Activated naive CD4-positive, alpha-beta T cell (primary cell): ENCODE measurements at regions not wholly inside any gene's neighbourhood (a gene's known extent, or its start where the extent isn't known, plus 50 kb on each side); places are given as distances from the start of the nearest gene placed in this dataset.

Source experiments
- DNase-seq, 4 experiments: peaks; one replicate each; lab custom pipeline; 2025; lab: John Stamatoyannopoulos, UW

DNA sequence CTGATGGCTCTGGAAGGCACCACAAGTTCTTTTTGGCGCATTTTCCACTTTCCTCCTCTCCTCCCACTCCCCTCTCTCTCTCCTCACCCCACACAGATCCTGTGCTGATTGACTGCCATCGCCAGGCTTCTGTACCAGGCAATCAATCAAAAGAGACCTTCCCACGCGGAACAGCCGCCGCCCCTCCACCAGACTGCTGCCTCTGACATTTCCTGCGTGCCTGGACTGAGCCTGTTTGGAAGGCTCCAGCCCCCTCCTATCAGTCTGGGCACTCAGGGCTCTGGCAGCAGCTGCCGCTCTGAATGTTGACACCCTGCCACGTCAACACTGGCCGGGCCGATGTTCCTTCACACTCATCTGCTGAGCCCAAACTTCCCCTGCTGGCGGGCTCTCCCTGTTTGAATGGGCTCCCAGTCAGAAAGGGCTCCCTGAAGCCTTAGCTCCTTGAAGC is 467.7 kb downstream of the EPHA4 start:
- DNase-seq: no peak

DNA sequence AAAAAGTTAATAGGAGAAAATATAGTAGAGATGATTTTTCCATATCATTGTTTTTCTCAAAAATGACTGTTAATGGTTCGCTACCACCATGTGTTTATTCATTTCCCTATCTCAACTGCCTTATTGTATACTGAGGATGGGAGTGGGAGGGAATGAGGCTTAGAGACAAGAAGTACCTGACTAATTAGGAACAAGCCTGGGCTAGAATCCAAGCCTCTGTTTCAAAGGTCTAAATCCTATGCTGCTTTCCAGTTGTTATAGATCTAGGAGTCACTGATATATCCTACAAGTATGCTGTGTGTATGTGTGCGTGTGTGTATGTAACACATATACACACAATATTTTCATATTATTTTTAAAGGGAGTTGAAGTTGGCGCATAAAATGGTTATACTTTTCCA is 465.9 kb downstream of the EPHA4 start:
- DNase-seq: no peak

DNA sequence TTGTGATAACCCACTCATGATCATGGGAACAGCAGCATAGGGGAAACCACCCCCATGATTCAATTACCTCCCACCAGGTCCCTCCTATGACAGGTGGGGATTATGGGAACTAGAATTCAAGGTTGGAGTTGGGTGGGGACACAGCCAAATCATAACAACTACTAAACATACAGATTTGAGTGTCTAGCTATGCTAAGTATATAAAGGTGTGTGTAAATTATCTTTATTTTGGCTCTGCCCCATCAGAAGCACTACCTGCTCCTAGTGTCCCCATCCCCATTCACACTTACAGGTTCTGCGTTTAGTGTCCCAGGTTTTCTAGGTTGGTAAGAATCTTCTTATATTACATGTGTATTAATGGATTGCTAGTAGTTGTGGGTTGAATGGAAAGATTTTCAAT is 464.7 kb downstream of the EPHA4 start:
- DNase-seq: no peak

DNA sequence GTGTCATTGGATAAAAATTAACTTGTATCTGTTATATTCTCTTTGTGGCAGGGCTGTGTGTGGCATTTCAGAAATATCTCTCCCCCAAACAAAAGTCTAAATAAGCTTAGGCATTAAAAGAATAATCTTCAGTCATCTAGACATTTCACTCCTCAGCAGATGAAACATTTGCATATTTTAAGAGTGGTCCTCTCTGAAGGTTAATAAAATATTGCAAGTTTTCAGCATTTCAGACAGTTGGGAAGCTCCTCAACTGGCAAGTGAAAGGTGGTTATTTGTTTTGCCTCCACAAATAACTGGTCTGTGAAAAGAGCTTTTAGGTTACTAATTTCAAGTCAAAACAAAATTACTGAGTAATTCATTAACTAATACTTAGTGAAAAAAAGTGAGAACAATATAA is 462.6 kb downstream of the EPHA4 start:
- DNase-seq: no peak

DNA sequence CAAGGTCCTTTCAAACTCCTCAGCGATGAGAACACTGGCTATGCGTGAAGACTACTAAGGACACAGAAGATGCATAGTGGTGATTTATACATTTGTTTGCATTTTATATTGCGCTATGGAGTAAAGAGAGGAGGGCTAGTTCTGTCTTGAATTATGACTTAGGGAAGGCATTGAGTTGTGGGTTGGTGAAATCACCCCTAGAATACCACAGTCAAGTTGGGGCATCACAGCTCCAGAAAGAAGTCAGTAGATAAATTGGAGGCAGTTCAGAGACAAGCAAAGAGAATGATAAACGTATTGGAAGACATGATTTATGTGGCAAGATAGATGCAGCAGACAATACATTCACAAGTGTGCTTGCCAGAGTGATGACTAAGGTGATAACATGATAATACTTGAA is 460.4 kb downstream of the EPHA4 start:
- DNase-seq: no peak

DNA sequence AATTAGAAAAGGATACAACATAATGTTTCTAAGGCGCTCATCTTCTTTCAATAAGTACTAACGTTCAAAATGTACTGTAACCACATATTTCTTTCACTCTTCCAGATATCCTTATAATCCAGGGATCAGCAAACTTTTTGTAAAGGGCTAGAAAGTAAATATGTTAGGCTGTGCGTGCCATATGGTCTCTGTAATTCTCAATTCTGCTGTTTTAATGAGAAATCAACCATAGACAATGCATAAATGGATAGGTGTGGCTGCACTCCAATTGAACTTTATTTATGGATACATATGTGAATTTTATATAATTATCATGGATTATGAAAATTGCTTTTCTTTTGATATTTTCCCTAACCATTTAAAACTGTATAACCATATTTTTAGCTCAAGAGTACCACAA is 459.4 kb downstream of the EPHA4 start:
- DNase-seq: no peak

DNA sequence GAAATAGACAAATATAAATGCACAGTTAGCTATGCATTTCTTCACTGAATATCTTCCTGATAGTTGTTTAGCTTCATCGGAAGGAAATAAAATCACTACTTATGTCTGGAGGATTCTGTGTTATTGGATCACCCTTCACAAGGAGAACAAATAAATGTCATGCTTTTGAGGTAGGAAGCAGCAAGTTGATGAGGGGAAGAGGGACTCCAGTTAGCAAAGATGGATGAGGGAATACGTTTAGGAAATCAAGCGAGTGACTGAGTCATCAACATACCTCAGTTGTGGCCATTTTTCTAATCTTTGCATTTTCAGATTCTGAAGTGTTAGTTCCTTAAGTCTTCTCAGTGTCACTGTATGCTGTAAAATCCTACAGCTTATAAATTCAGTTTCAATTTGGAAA is 456.2 kb downstream of the EPHA4 start:
- DNase-seq: no peak

DNA sequence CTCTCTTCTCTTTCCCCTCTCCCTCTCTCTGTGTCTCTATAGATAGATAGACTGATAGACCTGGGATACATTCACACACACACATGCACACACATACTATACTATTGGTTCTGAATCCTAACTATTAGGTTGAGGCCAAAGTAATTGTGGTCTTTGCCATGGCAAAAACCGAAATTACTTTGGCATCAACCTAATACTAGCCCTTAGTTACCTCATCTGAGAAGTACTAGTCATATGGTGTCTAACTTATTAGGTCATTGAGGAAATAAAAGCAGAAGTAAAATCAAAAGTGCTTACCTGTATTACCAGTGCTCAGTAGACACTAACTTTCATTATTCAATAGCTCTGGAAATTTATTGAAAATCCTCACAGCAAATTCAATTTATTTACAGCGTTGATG is 451.5 kb downstream of the EPHA4 start:
- no peak for DNase-seq

DNA sequence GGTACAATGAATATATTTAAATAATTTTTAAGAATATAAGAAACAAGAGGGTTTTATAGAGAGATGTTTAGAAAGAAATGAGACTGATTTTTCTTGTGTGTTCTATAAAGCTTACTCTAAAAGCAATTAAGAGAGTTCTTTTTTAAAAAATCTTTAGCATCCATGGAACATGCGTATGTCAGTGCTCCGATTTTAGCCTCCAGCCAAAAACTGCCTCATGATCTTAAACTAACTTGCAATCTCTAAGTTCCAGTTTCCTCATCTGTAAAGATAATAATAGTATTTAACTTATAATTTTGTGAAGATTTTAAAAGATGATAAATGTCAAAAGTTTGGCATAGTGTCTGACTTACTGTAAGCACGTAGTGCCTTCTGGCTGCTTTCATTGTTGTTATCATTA is 448.7 kb downstream of the EPHA4 start:
- no peak for DNase-seq

DNA sequence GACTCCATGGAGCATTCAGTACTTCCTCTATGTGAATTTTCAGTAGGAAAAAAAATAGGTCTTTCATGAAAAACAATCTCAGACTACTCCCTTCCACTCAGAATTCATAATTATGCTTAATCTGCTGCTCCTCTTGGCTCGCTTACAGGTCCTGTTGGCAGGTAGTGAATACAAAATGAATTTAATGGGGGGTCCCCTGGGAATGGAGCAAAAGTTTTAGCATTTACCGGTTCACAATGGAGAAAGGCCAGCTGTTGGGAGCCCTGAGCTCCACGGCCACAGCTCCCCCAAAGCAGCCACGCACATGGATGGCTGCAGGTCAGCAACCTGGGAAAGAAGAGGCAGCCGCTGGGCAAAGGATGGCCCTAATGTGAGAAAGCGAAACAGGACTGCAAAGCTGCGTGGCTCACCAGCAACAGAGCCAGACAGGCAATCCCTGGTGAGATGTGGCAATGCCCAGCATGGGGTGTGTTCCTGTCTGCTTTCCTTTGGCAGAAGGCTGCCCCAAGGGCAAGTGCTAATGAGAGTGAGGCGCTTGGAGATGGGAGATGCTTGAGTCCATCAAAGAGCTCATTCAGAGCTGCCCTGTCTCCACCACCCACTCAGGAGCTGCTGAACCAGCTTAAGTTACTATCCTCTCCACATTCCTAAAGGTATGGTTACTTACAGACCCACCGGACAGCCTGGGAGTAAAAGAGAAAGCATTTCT is 447.4 kb downstream of the EPHA4 start:
- DNase-seq: no peak

DNA sequence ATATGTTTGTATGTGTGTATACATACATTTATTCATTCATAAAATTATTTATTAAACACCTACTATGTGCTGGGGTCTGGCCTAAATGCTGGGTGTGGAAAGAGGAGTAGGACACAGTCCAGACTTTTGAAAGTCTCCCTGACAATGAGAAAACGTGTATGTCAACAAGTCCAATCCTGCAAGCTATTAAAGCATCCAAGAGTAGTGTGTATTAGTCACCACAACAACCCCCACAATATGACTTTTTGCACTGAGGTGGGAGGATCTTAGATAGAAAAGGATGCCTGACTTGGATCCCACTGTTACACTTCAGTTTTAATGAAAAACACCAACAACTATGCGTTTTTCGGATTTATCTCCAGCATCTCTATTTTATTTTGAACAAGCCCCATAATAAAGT is 446.4 kb downstream of the EPHA4 start:
- no peak for DNase-seq

DNA sequence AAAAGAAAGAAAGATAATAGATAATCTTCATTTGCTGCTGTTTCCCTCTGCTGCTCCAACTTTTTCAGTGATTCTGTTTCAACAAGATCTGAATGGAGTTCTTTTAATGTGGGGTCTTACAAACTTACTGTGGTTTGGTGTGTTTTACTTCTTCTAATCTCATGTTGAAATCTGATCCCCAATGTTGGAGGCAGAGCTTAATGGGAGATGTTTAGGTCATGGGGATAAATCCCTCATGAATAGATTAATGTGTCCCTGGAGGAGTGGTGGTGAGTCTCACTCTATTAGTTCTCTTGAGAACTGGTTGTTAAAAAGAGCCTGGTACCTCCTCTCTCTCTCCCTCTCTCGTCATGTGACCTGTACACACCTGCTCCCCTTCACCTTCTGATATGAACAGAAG is 442.4 kb downstream of the EPHA4 start:
- DNase-seq: no peak

DNA sequence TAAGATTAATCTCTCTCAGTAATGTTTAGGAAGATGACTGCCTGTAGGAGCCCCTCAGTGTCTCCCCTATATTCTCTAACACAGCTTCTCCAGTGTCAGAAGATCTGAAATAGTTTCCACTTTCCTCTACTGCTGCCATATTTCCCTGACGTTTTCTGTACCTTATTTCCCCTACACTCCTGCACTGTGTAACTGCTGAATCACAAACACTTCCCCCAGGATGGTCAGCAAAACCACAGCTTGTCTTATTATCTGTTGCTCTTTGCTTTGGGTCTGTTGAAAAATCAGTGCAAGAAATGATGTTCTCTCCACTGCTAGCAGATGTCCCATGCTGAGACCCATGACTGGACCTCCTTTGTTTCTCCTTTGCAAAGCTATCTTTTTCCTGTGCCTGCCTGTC is 441.7 kb downstream of the EPHA4 start:
- DNase-seq: no peak

DNA sequence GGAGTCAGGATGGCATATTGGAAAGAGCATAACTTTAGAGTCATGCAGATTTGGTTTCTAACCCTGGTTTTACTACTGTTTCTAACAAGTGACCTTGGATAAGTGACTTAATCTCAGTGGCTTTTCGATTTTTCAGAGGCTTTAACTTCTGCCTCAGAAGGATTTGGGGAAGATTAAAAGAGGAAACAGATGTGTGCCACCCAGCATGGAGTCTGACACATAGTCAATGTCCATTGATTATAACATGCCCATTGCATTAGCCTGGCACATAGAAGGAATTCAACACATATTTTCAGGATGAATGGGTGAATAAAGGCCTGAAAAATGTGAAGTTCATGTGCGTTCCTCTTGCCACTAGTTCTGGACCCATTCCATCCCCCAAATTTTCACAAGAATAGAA is 438.2 kb downstream of the EPHA4 start:
- no peak for DNase-seq

DNA sequence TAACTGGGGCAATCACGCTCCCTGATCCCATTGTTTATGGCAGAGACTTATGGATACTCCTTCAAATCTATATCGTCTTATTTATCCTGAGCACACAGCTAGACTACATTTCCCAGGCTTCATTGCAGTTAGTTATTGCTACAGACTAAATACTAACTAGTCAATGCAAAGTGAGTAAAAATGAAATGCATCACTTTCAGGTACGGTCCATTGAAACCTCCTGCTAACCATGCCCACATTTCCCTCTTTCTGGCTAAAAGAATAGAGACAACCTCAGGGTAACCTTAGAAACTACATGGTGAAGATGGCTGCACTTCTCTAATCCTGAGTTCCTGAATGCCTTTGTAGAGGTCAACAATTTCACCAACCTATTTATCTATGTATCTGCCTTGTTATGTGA is 437.4 kb downstream of the EPHA4 start:
- DNase-seq: no peak

DNA sequence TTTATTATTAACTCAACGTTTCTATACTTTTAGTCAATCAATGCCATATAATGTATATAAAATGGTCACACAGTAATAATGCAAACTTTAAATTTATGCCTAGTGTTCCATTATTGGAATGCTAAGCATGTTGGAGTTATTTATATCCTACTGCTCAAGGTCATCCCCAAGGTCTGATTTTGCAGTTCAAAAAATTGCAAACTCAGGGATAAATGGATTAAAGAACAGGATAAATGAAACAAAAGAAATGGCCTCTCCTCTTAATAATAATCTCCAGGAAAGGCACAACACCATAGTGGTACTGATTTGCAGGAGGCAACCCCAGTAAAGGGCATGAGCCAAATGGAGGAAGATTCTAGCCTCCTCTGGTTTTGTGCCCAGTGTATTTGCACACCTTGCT is 436.4 kb downstream of the EPHA4 start:
- DNase-seq: no peak

DNA sequence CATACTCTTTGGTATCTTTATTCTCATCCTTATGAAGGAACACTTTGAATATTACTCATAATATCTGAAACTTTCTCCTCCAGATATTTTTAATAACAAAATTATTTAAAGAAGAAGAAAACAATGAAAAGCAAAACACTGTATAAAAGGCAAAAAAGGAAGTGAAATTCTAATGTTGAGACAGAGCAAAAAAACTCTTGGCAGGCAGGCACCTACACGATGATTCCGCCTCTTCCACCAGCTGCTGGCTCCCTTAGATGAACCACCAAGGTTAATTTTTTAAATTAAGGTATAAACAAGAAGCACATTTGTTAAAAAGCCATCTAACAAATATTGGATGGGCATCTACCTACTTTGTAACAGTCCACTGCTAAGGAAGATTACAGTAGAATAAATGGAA is 434.7 kb downstream of the EPHA4 start:
- no peak for DNase-seq

DNA sequence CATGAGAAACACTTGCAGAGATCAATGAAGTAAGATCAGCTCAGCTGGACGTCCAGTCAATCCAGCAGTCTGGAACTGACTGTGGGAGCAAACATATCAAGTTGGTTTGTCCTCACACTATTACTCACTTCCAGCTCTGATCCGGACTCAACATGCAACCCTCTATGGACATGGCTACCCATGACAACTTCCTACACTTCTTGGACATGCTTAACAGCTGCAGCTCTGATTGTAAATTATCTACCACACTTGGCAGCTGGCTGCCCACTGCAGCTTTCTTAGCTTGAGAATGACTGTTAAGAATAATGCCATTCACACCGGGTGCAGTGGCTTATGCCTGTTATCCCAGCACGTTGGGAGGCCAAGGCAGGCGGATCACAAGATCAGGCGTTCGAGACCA is 429.8 kb downstream of the EPHA4 start:
- no peak for DNase-seq

DNA sequence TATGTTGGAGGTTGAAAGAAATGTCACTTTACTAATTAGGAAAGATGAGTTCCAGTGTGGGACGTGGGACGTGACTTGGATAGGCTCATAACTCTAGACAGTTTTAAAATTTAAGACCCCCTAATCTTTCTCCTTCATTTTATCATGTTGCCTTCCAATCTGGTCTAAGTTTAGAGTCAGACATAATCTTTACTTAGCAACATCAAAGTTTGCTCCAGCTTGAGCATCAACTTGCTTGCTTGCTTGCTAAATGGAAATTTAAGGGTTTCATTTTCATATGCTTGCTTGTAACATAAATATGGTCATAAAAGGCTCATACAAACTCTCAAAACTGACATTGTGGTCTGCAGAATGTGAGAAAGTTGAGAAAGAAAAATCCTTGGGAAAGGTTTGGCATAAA is 428.9 kb downstream of the EPHA4 start:
- DNase-seq: no peak

DNA sequence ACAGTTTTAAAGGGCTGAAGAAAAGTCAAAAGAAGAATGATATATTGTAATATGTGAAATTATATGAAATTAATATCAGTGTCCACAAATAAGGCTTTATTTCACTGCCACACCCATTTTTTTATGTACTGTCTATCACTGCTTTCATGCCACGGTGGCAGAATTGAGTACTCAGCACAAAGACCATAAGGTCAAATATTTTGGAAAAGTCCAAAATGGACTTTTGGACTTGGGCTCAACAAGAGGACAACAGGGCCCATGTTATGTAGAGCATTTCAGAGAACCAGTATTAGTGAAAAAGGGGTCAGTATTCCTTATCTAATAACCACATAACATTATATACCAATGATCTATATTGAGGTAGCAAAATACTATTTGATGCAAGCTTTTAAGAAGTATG is 427.2 kb downstream of the EPHA4 start:
- DNase-seq: no peak

DNA sequence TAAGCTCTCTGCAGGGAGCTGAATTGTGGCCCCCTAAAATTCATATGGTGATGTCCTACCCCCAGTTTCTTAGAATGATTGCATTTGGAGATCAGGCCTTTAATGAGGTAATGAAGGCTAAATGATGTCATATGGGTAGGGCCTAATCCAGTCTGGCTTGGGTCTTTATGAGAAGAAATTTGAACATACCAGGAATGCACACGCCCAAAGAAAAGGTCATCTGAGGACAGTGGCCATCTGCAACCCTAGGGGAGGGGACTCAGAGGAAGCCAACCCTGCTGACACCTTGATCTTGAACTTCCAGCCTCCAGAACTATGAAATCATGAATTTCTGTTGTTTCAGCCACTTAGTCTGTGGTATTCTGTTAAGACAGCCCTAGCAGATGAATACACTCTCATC is 426.7 kb downstream of the EPHA4 start:
- no peak for DNase-seq

DNA sequence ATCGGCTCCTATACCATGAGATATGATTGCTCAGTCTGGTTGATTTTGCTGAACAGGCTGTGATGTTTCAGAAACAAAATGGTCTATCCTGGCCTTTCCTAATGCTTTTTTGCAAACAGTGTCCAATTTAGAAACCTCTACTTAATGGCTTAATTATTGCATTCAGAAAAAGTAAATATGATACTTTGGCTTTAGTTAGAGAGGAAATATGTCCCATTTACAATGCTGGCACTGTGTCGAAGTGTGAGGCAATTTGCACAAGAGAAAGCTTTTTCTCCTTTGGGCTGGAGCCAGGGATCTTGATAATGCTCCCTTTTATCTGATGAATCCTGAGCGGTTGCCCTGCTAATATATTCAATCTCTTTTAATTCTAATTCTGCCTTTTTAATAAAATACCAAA is 418.9 kb downstream of the EPHA4 start:
- no peak for DNase-seq

DNA sequence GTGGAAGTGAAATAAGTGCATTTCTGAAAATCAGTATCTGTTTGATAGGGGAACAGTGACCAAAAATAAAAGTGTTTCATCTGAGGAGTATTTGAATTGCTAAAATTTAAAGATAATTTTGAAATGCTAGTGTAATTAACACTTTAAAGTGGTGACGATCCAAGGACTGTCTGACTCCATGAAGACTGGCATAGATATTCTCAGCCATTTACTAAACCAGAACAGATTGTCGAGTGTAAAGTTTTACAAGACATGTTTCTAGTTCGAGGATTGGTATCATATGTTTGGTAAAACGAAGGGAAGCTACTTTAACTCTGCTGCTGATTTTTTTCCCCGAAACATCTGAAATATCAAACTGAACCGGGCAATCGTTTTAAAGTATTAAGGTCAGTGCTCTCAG is 417.9 kb downstream of the EPHA4 start:
- no peak for DNase-seq

DNA sequence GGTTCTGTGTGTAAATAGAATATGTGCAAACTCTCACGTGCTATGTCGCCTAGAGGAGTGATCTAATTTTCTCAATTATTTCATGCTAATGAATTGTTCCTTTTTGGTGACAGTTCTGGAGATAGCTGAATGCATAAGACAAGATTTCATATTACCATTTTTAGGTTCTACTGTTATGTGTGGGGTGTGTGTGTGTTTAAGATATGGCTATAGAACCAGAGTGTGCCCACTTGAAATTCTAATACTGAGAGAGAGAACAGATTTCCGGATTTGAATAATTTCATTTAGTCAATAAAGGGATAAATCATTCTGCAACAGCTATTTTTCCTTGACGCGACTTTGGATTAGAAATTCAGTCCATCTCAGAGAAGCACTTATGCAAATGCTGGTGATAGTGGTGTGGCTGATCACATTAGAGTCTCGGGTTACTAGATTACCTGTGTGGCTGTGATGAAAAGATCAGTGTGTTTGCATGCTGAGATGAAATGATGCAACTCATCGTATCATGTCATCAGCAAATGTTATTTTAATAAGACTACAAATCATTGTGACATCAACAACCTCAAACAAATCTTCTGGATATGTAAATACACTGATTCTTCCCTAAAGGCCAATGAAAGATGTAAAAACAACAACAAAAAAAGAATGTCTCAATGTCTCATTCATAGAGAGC is 415.9 kb downstream of the EPHA4 start:
- no peak for DNase-seq
